Endothelial cell of umbilical vein (primary cell): ENCODE measurements at regions not wholly inside any gene's neighbourhood (a gene's known extent, or its start where the extent isn't known, plus 50 kb on each side); places are given as distances from the start of the nearest gene placed in this dataset.

Experiments used
- BruUV-seq: library from RNA; stranded (reverse); fragments of 400-500 nt; replicated peaks from 2 replicates; lab custom pipeline; 2021; lab: Mats Ljungman, UMichigan
- CTCF ChIA-PET: fragments of 300-600, 350-600 bp; sonication (Branson Sonifier 250); formaldehyde crosslinking; loops from one replicate; lab custom pipeline; 2021; ENCODE audit warnings: antibody characterized with exemption, inconsistent platforms; lab: Charles Lee
- POLR2A ChIA-PET: fragments of 300-600, 350-600 bp; sonication (Branson Sonifier 250); formaldehyde crosslinking; loops from one replicate; lab custom pipeline; 2021; ENCODE audit warnings: antibody characterized with exemption, inconsistent platforms; lab: Charles Lee
- DNase-seq: peaks from one replicate; pipeline ENCODE4 v3.0.0-alpha.2; 2011; ENCODE audit warnings: low read depth, low spot score
- FAIRE-seq: peaks from 2 replicates; lab custom pipeline; 2011; peaks lifted over from hg19 to GRCh38; lab: Jason Lieb, UNC
- H2AFZ ChIP-seq: 2 replicates; pipeline ENCODE4 v1.6.0; 2012; ENCODE audit warnings: low read depth, low read length, control low read depth, inconsistent platforms
- H3K27ac ChIP-seq: 2 replicates; pipeline ENCODE4 v1.5.1; 2011; ENCODE audit warnings: low read depth, mild to moderate bottlenecking, control low read depth, low read length, moderate library complexity; ENCODE audit not compliant: insufficient read depth
- H3K27me3 ChIP-seq, 2 experiments: 2 replicates each; pipeline versions ENCODE4 v1.6.0 to v1.6.1; 2011; ENCODE audit warnings: low read length in 2 of 2, mixed read lengths in 1 of 2; ENCODE audit not compliant: control insufficient read depth in 2 of 2, insufficient read depth in 2 of 2
- H3K36me3 ChIP-seq, 2 experiments: 2 replicates in 1 of 2; 3 replicates in 1 of 2; pipeline ENCODE4 v1.5.1; 2011; ENCODE audit warnings: low read length in 2 of 2, mild to moderate bottlenecking in 1 of 2, moderate library complexity in 1 of 2; ENCODE audit not compliant: control insufficient read depth in 2 of 2, insufficient read depth in 2 of 2; ENCODE audit errors: extremely low read depth in 1 of 2
- H3K4me1 ChIP-seq: 3 replicates; pipeline ENCODE4 v1.5.1; 2011; ENCODE audit warnings: mild to moderate bottlenecking, low read length; ENCODE audit not compliant: control insufficient read depth, insufficient read depth; ENCODE audit errors: extremely low read depth
- H3K4me2 ChIP-seq: 2 replicates; pipeline ENCODE4 v1.6.1; 2011; ENCODE audit warnings: low read length, control low read depth, mixed read lengths; ENCODE audit not compliant: insufficient read depth
- H3K4me3 ChIP-seq, 3 experiments: fragments of 200-600 bp in 1 of 3; sonication (generic), shearing (Covaris generic) in 1 of 3; replicated peaks in 1 of 3; 2 replicates each; pipeline ENCODE4 v1.5.1; 2011 to 2016; ENCODE audit warnings: control low read depth in 3 of 3, low read length in 3 of 3, mild to moderate bottlenecking in 2 of 3, inconsistent platforms in 1 of 3, low read depth in 1 of 3, moderate library complexity in 1 of 3; ENCODE audit not compliant: insufficient read depth in 1 of 3
- H3K79me2 ChIP-seq: 2 replicates; pipeline ENCODE4 v1.6.0; 2012; ENCODE audit warnings: low read length, inconsistent platforms; ENCODE audit not compliant: control insufficient read depth, insufficient read depth
- H3K9ac ChIP-seq: replicated peaks from 2 replicates; pipeline ENCODE3; 2011; ENCODE audit warnings: low read length, control low read depth; ENCODE audit not compliant: insufficient read depth; ENCODE audit errors: extremely low read depth
- H3K9me1 ChIP-seq: replicated peaks from 3 replicates; pipeline ENCODE4 v1.6.0; 2011; ENCODE audit warnings: mild to moderate bottlenecking, low read length; ENCODE audit not compliant: control insufficient read depth, insufficient read depth; ENCODE audit errors: extremely low read depth
- H3K9me3 ChIP-seq: replicated peaks from 2 replicates; pipeline ENCODE4 v1.5.1; 2012; ENCODE audit warnings: low read length, inconsistent platforms; ENCODE audit not compliant: control insufficient read depth, insufficient read depth
- H4K20me1 ChIP-seq: replicated peaks from 2 replicates; pipeline ENCODE3; 2011; ENCODE audit warnings: mild to moderate bottlenecking, low read length; ENCODE audit not compliant: control insufficient read depth, insufficient read depth; ENCODE audit errors: extremely low read depth
- EZH2 ChIP-seq: IDR thresholded peaks from 2 replicates; pipeline ENCODE4 v1.6.1; 2012; ENCODE audit warnings: borderline replicate concordance, low read depth, mild to moderate bottlenecking, moderate library complexity, low read length, inconsistent platforms; ENCODE audit not compliant: severe bottlenecking
- FOS ChIP-seq: IDR thresholded peaks from 2 replicates; pipeline ENCODE4 v1.6.1; 2011; ENCODE audit warnings: mild to moderate bottlenecking, low read length, moderate library complexity, borderline replicate concordance; ENCODE audit not compliant: insufficient read depth
- GATA2 ChIP-seq: IDR thresholded peaks from 2 replicates; pipeline ENCODE4 v1.7.0; 2011; ENCODE audit warnings: low read depth, mild to moderate bottlenecking, moderate library complexity, mixed read lengths, low read length; ENCODE audit not compliant: insufficient read length, insufficient read depth
- JUN ChIP-seq: IDR thresholded peaks from 2 replicates; pipeline ENCODE4 v1.6.1; 2011; ENCODE audit warnings: borderline replicate concordance, low read depth; ENCODE audit not compliant: insufficient read length, insufficient read depth
- MYC ChIP-seq: IDR thresholded peaks from one replicate; pipeline ENCODE4 v1.6.1; 2011; ENCODE audit warnings: mild to moderate bottlenecking, low read depth, low read length
- POLR2A ChIP-seq: IDR thresholded peaks from 2 replicates; pipeline ENCODE4 v1.6.1; 2012; ENCODE audit warnings: low read depth, mild to moderate bottlenecking, control low read depth, low read length
- POLR2AphosphoS5 ChIP-seq: IDR thresholded peaks from 2 replicates; pipeline ENCODE4 v1.6.1; 2012; ENCODE audit warnings: low read depth, mild to moderate bottlenecking, control low read depth, low read length, moderate library complexity; ENCODE audit not compliant: insufficient read depth
- dilution Hi-C: fragments of 300-500 bp; cut with MboI; formaldehyde crosslinking; loops from one replicate; pipeline ENCODE4 v1.15.0; 2019; ENCODE audit warnings: low sequenced_read_pairs; ENCODE audit not compliant: extremely low pct_ligation_motif_present
- intact Hi-C: fragments of 100-400 bp; cut with micrococcal nuclease; formaldehyde crosslinking; loops from one replicate; pipeline ENCODE4 v1.10.0; 2022
- TF ChIP-seq, protein P1 (sequence below): IDR thresholded peaks from 2 replicates; pipeline ENCODE4 v1.6.1; 2011; ENCODE audit not compliant: insufficient read depth, insufficient read length
- TF ChIP-seq, protein P2 (sequence below), 2 donors: IDR thresholded peaks; 1 replicate in 1 of 2; 2 replicates in 1 of 2; pipeline ENCODE4 v1.5.1; 2011; ENCODE audit warnings: low read length in 2 of 2, mild to moderate bottlenecking in 2 of 2, moderate library complexity in 2 of 2, control low read depth in 1 of 2, inconsistent platforms in 1 of 2, low read depth in 1 of 2; ENCODE audit not compliant: insufficient read depth in 1 of 2; ENCODE audit errors: extremely low read depth in 1 of 2

DNA sequence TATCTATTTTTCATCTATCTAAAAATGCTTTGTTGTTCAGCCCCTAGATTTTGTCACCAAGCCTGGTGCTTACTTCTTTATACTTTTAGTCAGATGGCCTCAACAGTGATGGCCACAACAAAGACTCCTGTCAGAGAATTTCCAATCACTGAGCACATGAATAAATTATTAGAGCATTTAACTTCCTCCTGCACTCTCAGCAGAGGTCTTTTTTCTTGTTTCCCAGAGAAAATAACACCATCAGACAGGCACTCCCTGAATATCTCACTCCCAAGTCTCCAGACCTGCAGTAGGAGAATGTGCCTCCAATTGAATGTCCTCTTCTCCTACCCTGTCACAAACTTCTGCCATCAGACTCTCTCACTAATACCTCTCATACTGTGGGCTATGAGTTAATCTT lies 616.0 kb upstream of the NR5A2 start:
- dilution Hi-C loops, result no loop called here
- Histone ChIP-seq H3K79me2 (no peaks in the 10 kb centered on the region), H3K9ac (no peak overlapping the region), H3K4me2 (no peak overlapping the region), H3K27ac (no peak overlapping the region), H3K36me3 (no peaks in the 10 kb centered on the region), H4K20me1 (no peaks in the 10 kb centered on the region), H2AFZ (no peak overlapping the region), H3K9me3 (no peaks in the 10 kb centered on the region), H3K9me1 (no peaks in the 10 kb centered on the region), H3K4me1 (no peaks in the 10 kb centered on the region), H3K4me3 (no peak overlapping the region), H3K27me3 (peaks cover 0 to 5% of the 10 kb centered on the region in 2 experiments)
- DNase-seq (no peak), FAIRE-seq (no peak)
- intact Hi-C loops, result no loop called here
- BruUV-seq, result no TSS peak
- ChIA-PET CTCF (no interaction called here), POLR2A (no interaction called here)
- no peak for TF ChIP-seq POLR2A
- TF ChIP-seq, protein P1, sequence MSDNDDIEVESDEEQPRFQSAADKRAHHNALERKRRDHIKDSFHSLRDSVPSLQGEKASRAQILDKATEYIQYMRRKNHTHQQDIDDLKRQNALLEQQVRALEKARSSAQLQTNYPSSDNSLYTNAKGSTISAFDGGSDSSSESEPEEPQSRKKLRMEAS, result no peak
- no peak for TF ChIP-seq POLR2AphosphoS5
- TF ChIP-seq, protein P2, sequence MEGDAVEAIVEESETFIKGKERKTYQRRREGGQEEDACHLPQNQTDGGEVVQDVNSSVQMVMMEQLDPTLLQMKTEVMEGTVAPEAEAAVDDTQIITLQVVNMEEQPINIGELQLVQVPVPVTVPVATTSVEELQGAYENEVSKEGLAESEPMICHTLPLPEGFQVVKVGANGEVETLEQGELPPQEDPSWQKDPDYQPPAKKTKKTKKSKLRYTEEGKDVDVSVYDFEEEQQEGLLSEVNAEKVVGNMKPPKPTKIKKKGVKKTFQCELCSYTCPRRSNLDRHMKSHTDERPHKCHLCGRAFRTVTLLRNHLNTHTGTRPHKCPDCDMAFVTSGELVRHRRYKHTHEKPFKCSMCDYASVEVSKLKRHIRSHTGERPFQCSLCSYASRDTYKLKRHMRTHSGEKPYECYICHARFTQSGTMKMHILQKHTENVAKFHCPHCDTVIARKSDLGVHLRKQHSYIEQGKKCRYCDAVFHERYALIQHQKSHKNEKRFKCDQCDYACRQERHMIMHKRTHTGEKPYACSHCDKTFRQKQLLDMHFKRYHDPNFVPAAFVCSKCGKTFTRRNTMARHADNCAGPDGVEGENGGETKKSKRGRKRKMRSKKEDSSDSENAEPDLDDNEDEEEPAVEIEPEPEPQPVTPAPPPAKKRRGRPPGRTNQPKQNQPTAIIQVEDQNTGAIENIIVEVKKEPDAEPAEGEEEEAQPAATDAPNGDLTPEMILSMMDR (IDR thresholded peaks at IDR 0.05; ENCODE audit: extremely low read depth in 1 of 2, insufficient read depth in 1 of 2, low read depth in 1 of 2, low read length in 2 of 2), result no peak
- no peak for TF ChIP-seq JUN
- TF ChIP-seq EZH2, result no peak
- TF ChIP-seq GATA2, result no peak
- TF ChIP-seq FOS, result no peak
- no peak for TF ChIP-seq MYC
